C1 segment of cervical spinal cord (tissue), 14 donors: ENCODE measurements at regions not wholly inside any gene's neighbourhood (a gene's known extent, or its start where the extent isn't known, plus 50 kb on each side); places are given as distances from the start of the nearest gene placed in this dataset.
A peak's percentile ranks its signal among the peaks of the same experiment; 100 is the strongest.

Experiments used
- DNase-seq, 14 donors: peaks; one replicate each; lab custom pipeline; 2025; lab: John Stamatoyannopoulos, UW

- DNase-seq, result no peak
Measured at GRCh38 chr2:217413193-217413592, 553.3 kb upstream of the TNP1 start.

GRCh38 chr2:217412721-217413120, 552.9 kb upstream of the TNP1 start:
- DNase-seq, result no peak

GRCh38 chr2:217412277-217412676, 552.4 kb upstream of the TNP1 start:
- no peak for DNase-seq

GRCh38 chr2:217410681-217410960, 550.8 kb upstream of the TNP1 start:
- DNase-seq, result no peak

GRCh38 chr2:217409949-217410680, 550.3 kb upstream of the TNP1 start:
- DNase-seq, result no peak

DNA sequence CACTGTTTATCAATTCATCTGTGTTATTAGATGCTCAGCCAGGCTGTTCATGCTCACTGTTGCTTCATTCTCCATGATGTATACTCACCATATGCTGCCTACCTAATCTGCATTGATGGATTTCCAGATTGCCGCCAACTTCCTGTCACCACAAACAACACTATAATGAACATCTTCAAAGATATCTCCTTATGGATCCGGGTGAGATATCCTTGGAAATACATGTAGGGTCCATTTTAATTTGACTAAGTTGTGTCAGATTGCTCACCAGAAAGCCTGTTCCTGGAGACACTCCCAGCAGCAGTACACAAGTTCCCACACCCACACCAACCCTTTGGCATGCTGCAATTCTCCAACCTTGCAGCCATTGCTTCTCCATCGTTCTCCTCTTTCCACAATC, 547.5 kb upstream of the TNP1 start:
- DNase-seq, result no peak

GRCh38 chr2:217404236-217404760, 544.4 kb upstream of the TNP1 start:
- no peak for DNase-seq

DNA sequence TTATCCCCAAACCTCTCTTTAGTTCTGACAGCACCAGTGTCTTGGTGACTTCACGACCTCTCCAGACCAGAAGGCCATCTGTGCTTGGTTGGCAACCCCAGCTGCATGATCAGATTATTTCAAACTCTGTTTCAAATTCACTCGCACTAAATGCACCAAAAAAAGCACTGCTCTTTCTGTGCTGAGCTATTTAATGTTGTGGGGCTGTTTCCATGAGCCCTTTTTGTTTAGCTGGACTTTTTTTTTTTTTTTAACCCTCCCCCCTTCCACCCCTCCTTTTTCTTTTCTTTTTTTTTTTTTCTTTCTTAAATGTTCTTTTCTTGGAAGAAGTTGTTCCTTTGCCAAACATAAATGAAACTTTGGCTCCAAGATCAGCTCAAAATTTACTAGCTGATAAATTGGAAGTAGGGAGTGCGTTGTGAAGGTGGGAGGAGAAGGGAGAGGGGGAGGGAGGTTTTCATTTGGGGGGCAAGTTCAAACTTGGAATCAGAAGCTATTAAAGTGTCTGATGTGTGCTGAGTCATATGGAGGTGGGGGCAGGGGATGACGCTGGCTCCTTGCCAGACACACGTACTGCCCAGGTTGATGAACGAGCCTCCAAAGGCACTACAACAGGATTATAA, 543.0 kb upstream of the TNP1 start:
- DNase-seq, result no peak

DNA sequence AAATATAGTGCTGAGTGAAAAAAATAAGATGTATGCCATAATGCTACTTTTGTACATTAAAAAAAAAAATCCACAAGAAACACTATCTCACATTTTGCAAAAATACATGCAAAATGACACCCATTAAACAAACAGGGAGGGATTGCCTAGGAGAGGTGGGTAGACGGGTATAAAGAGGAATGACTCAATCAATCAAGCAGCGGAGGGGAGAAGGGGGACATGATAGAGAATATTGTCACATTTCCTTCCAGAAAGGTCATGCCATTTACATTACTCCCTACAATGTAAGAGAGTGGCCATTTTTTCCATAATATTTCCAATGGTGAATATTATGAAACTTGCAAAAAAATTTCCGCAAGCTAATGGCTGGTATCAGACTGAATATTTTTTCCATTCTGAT, 542.3 kb upstream of the TNP1 start:
- DNase-seq, result no peak

DNA sequence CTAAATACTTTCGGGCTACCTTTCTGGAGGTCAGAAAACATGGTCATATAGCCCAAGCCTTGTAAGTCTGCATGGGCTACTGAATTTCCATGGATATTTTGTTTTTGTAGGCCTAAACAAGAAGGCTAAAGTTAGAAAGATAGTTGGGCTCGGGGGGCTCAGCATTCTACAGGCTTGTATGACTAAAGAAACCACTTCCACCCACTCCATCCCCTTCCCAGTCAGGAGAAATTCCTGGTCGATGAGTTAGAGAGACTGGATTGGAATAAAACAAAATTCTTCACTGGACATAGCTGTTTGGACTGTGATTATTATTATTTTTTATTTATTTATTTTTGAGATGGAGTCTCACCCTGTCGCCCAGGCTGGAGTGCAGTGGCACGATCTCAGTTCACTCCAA, 539.4 kb upstream of the TNP1 start:
- no peak for DNase-seq

DNA sequence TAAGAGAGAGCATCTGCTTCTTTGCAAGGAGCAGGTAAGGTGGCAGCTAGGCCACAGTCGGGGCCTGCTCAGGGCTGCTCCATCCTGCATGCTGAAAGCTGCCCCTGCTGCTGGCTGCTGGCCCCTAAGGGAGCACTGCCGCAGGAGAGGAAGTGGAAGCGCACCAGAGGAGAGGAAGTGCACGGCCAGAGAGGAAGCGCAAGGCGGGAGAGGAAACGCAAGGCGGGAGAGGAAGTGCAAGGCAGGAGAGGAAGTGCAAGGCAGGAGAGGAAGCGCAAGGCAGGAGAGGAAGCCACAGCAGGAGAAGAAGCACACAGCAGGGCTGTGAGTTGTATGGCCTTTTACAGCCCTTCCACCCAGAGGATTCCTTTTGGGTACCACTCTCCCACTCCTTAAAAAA, 539.0 kb upstream of the TNP1 start:
- no peak for DNase-seq

DNA sequence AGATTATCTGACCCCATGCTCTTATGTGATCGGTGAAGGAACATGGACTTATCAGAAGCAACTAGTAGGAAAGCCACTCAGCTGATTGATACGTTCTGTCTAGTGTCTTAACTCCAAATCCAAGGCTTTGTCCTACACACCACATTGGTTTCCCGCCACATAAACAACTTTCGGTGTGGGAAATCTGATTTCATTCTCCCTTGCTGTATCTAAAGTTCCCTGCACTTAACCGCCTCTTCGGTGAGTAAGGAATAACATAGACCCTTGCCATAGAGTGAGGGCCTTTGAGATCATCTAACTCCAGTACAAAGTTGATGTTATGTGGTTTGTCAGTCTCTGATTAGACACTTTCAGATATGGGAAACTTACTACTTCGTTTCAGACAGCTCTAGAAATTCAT, 538.2 kb upstream of the TNP1 start:
- DNase-seq, result no peak

DNA sequence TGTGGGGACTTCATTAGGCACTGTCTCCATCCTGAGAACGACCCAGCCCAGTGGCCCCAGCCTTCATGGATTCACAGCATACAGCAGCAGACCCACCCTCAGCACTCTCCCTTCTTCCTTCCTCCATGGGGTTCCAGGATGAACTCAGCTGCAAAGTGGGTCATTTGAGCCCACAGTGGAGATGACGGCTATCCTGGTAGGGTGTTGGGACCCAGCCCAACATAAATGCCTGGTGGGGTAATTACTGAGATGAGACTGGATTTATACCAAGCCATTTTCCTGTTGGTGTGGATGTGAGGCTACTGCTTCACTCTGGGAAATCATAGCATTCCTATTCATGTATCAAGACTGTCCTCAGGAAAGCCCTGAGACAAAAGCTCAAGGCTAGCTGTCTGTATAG, 536.7 kb upstream of the TNP1 start:
- DNase-seq, result no peak

DNA sequence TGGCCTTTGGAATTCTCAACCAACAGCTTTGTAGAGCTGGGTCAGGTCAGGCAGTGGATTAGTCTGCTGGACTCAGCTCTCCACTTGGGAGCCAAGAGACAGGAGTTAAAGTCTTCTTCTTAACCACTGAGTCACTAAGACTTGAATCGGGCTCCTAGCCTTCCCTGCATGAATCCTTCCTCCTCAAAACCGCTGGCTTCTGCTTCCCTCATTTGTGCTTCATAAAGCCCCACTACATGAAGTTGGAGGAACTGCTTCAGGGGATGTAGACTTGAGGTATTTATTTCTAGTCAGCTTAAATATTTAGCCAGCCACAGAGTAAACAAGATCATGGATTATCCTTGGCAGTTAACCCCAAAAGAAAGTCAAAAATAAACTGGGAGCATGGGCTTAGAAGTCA, 536.3 kb upstream of the TNP1 start:
- no peak for DNase-seq

- DNase-seq, result no peak
Measured at GRCh38 chr2:217394510-217395351, 534.9 kb upstream of the TNP1 start.

GRCh38 chr2:217393585-217394032, 533.7 kb upstream of the TNP1 start:
- DNase-seq, result peak in 1 of 14 donors; percentile 29

DNA sequence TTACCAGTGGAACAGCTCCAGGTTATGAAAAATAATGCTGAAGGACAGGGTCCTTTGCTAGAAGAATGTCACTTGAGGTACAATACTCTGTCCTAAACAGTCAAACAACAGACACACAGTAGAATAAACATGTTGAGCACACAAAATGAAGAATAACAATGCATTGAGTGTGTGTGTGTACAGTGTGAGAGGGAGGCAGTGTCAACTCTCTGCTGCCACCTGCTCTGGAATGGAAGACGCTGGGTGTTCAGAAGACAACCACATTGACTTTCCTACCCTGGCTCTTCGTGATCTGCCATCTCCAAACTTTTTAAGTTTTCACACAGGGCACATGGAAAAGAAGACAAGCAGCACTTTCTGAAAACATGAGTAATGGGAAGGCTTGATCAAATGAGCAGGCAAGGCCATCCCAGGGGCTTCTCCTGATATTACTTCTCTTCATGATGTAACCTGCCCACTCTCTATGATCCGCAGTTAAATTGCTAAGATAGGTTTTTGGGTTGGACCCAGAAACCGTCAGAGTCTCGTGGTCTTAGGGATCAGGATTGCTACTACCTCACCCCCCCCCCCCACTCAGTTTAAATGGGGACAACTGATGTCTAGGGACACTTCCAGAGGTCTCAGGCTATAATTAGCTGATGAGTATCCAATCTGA, 533.2 kb upstream of the TNP1 start:
- no peak for DNase-seq

GRCh38 chr2:217387776-217388387, 528.0 kb upstream of the TNP1 start:
- no peak for DNase-seq

DNA sequence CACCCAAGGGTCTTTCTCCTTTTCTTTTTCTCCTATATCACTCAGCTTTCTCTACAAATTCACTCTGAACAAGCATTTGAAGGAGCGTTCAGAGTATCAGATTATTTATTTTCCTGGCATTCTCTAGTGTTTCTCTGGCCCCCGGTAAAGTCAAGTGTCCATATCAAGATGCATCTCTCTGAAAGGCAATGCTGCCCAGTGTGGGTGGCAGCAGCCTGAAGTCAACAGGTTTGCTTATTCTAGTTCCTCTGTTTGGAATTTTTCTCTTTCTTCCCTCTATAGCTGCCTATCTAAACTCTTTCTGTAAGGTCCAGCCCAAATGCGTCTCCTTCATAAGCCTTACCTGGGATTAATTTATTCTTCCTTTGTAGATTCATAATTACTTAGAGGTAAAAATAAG, 526.2 kb upstream of the TNP1 start:
- DNase-seq, result no peak

GRCh38 chr2:217383620-217384019, 523.8 kb upstream of the TNP1 start:
- no peak for DNase-seq

DNA sequence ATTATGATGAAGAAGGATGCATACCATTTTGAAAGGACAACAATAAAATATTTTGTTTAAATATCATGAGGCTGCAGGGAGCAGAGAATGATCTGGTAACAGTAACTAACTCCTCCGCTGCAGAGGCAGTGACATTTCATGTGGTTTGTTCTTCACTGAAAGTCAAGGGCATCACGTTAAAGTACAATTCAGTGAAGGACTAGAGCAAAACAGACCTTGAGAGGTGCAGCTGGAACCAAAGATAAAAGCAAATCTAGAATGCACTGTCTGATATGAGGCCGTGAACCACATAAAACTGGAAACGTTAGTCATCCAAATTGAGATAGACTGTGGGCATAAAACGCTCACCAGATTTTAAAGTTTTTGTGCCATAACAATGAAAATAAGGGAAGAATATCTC, 522.9 kb upstream of the TNP1 start:
- DNase-seq, result no peak

GRCh38 chr2:217379807-217380206, 519.9 kb upstream of the TNP1 start:
- DNase-seq, result peak in 2 of 14 donors; percentile 2 to 89
